GM12872 (cell line): ENCODE measurements at regions not wholly inside any gene's neighbourhood (a gene's known extent, or its start where the extent isn't known, plus 50 kb on each side); places are given as distances from the start of the nearest gene placed in this dataset.

ENCODE experiments used
- TF ChIP-seq, protein P1 (sequence below): IDR thresholded peaks from 3 replicates; pipeline ENCODE4 v1.5.1; 2011; ENCODE audit warnings: low read depth, mild to moderate bottlenecking, low read length, moderate library complexity; ENCODE audit not compliant: insufficient read depth

DNA sequence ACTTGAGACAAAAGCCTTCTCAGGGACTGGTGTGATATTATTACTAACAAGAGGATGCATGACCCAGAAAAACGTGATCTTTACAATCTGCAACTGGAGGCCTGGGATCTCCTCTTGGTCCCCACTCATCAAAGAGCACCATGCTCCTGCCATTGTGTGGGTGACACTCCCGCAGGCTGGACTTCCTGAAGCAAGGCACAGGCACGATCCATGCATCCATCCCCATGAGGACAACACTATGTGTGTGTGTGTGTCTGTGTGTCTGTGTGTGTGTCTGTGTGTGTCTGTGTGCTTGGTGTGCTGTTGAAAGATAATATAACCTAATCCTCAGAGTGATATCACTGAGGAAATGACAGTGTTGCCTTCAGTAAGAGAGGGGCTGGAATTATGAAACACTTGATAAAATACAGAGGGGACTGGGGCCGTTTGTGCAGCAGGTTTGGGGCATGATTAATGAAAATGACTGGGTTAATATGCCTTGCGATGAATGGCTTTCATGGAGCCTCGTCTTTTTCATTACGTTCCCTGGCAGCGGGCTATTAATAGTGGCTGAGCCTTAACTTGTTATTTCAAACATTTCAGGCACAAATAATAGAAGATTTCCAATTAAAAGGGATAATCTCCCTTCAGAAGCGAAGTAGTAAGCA lies 180.8 kb upstream of the TCERG1L start:
- TF ChIP-seq, protein P1, sequence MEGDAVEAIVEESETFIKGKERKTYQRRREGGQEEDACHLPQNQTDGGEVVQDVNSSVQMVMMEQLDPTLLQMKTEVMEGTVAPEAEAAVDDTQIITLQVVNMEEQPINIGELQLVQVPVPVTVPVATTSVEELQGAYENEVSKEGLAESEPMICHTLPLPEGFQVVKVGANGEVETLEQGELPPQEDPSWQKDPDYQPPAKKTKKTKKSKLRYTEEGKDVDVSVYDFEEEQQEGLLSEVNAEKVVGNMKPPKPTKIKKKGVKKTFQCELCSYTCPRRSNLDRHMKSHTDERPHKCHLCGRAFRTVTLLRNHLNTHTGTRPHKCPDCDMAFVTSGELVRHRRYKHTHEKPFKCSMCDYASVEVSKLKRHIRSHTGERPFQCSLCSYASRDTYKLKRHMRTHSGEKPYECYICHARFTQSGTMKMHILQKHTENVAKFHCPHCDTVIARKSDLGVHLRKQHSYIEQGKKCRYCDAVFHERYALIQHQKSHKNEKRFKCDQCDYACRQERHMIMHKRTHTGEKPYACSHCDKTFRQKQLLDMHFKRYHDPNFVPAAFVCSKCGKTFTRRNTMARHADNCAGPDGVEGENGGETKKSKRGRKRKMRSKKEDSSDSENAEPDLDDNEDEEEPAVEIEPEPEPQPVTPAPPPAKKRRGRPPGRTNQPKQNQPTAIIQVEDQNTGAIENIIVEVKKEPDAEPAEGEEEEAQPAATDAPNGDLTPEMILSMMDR: no peak

DNA sequence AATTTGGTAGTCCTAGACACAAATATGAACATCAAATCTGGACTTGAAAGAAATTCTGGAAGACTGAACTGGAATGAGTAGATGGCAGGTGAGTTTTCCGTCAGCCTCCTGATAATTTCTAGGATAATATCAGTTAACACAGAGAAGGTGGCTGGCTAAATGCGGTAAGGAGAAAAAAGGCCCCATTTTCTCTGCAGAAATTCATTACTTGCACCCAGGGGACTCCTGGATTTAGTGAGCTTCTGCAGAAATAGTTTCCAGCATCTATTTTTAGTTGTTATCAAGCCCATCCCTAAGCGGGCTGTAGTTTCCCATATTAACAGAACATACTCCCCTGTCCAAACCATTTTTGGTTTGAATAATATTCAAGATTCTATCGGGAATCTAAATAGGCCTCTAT lies 181.9 kb upstream of the TCERG1L start:
- TF ChIP-seq, protein P1: no peak

DNA sequence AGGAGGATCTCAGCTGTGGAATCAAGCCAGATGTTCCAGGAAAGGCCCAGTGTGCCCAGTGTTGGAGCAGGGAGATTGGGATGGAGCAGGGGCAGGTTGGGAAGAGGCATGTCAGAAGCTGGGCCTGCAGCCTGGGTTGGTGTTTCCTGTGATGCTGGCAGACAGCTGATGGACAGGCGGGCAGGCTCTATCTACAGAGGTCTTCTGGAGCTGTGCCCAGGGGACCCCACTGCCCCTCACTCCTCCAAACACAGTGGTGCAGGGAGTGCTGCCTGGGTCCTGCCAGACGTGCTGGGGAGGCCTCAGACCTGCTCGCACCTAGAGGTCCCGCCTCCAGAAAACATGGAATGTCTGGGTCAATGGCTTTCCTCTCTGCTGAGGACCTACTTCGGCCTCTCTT lies 182.9 kb upstream of the TCERG1L start:
- TF ChIP-seq, protein P1: no peak

DNA sequence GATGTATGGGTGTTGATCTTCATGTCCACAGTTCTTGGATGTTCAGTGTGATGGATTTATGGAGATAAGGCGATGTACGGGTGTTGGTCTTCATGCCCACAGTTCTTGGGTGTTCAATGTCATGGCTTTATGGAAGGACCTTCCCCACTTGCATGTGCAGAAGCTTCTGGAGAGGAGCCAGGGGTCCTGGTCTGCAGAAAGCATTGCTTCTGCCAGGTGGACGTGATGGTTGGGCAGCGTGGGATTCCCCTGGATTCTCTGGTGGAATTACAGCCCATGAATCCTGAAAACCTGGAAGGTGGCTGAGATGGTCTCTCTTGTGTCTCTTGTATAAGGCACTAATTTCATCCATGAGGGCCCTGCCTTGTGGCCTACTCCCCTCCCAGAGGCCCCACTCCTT lies 183.7 kb upstream of the TCERG1L start:
- TF ChIP-seq, protein P1: no peak

DNA sequence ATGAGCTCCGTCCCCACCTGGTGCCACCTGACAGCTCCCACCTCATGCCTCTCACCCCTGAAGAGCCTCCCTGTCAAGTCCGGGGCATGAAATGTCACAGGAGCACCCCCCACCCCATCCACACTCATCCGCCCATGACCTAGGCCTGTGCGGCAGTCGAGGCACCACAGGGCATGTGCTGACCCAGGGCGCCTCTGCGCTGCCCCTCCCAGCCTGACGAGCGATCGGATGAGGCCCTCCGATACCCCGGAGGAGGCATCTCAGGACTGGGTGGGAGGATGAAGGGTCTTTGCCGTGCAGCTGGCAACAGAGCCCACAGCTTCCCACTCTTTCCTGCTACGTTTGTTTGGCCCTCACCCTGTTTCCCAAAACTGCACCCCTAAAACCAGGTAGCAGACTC lies 184.4 kb upstream of the TCERG1L start:
- TF ChIP-seq, protein P1: no peak

DNA sequence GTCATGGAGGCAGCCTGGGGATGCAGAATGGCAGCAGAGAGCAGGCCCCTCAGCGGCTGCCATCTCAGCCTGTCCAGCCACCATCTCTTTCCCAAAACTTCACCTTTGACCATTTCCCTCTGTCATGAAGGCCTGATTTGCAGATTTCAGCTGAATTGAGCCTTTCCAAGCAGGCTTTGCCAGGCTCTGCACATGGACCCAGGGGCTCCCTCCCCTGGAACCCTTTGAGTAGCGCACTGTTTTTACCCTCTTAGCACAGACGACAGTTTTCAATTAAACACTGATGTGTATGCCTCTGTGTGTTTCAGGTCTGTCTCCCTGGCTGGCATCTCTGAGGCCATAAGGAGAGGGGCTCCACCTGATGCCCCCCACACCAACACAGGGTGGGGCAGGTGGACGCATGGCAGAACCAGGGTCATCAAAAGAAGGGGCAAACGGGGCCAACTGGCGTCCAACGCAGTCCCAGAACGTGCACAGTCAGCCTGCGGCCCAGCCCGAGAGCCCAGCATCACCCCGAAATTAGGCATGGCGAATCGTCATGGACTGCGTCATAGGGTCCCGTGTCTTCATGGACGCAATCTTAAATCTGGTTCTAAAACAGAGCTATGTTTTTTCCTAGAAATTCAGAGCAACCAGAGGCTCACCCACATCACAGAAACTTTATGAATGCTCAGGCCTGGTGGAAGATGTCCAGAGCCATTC lies 185.0 kb upstream of the TCERG1L start:
- TF ChIP-seq, protein P1: no peak

DNA sequence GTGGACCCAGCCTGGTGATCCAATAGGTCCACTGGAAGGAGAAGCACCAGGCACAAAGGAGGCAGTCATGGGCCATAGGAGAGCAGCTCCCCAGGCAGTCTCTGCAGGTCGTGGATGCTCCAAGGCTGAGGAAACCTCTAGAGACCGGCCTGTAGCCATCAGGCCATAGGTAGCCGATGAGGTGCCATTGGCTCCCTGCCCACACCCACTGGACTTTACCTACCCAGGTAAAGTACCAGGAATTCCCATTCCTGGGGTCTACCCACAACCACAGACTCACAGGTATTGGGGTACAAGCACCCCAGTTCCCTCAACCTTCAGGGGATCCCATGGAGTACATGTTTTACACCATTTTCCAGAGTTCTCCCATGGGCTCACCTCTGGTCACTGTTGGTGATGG lies 188.0 kb upstream of the TCERG1L start:
- TF ChIP-seq, protein P1: no peak
